NCI-H526 (cell line): ENCODE measurements at regions not wholly inside any gene's neighbourhood (a gene's known extent, or its start where the extent isn't known, plus 50 kb on each side); places are given as distances from the start of the nearest gene placed in this dataset.

Experiments
- DNase-seq, 2 experiments: peaks; one replicate each; lab custom pipeline; 2025; lab: John Stamatoyannopoulos, UW

DNA sequence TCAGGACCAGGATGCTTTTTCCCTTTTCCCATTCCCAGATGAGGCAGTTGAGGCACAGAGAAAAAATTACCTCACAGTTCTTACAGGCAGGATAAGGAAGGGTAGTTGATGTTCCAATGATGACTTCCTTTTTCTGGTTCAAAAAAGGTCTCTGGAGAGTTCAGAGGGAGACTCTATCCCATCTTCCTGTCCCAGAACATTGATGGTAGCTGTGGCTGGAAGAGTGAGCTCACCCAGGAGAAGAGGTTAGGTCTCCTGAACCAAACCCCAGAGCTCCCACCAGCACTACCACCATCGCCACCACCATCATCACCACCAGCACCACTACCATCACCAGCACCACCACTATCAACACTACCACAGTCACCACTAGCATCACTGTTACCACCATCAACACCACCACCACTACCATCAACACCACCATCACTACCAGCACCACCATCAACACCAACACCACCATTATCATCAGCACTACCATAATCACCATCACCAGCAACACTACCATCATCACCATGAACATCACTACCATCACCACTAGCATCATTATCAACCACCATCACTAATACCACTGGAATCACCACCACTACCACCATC is 105.5 kb upstream of the RUNX3 start:
- DNase-seq = no peak

- no peak for DNase-seq
Measured at GRCh38 chr1:25034736-25035522, 104.9 kb upstream of the RUNX3 start.

- no peak for DNase-seq
Measured at GRCh38 chr1:25033828-25034705, 104.0 kb upstream of the RUNX3 start.

DNA sequence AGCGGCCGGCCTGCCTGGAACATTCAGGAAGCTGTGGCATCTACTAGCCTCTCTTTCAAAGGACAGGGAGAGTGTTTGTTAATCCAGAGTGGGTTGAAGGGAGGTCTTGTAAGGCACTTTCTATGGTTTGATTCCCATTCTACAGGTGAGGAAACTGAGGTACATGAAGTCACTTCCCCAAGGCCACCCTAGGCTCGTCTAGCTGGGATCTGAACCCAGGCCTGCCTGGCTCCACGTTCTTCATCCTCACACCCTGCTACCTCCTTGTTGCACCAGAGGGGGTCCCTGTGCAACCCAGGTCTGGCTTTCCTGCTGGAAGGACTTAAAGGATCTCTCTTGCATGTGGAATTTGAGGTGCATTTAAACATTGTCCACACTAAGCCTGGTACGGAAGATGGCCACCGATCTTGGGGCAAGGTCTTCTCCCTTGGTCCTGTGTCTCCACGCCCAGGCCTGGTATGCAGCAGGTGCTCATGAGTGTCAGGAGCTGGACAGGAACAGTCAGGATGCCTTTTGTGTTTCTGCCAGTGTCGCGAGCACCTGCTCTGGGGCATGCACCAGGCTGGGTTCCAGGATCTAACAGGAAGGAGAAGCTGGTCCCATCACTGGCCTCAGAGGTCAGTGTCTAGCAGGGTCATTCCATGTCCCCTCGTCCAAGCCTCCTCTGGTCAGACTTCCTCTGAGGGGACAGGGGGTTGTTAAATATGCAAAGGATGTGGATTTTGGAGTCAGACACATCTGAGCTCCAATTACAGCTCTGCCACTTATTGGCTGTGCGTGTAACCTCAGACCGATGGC is 103.2 kb upstream of the RUNX3 start:
- no peak for DNase-seq

DNA sequence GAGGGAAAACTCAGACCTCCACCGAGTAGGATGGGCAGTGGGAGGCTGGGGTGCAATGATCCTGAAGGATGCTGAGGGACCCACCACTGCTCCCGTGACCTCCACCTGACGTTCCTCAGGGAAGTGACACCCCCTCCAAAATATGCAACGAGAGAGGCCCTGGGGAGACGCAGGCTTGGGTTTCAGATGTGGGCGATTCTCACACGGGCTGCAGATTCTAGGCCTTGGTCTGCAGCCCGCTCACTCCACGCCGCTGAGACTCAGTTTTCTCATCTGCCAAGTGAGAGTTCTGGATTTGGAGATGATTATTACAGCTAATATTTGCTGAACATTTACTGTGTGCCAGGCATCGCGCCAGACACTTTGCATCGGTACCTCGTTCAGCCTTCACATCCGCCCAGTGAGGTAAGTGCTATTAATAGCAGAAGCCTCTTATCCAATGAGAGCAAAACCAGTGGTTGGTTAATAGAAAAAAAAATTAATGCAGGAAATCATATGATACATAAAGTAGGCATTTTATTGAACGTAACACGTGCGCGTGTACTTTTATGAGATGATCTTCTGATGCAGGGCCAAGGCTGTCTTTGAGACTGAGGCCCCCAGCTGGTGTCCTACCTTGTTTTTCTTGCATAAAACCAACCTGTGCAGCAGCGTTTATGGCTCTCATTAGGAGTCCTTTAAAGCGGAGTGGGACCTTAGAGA is 102.0 kb upstream of the RUNX3 start:
- DNase-seq = no peak

- DNase-seq = no peak
Measured at GRCh38 chr1:25031601-25031965, 101.5 kb upstream of the RUNX3 start.

DNA sequence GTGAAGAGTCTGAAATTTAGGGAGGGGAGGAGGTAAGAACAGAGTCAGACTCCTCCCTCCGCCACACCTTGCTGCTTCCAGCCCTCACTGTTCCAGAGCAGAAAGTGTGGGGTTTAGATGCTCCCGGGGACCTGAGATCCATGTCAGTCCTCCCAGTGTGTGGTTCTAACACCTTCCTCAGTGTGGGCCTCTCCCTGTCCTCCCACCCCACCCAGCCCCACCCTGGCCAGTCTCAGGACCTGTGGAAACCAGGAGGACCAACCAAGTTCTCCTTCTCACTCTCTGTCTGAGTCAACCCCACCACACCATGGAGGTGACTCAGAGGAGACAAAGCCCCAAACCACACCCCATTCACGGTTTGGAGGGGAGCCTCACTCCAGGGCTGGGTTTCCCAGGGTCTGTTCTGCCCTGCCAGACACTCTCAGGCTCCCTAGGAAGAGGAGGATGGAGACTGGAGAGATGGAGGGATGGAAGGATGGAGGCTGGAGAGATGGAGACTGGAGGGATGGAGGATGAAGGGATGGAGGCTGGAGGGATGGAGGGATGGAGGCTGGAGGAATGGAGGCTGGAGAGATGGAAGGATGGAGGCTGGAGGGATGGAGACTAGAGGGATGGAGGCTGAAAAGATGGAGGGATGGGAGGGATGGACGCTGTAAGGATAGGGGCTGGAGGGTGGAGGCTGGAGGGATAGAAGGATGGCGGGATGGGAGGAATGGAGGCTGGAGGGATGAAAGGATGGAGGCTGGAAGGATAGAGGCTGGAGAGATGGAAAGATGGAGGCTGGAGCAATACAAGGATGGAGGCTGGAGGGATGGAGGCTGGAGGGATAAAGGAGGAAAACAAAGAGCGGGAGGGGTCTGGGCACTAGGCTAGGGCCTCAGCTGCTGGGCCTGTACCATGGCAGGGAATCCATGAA is 100.9 kb upstream of the RUNX3 start:
- DNase-seq = no peak

DNA sequence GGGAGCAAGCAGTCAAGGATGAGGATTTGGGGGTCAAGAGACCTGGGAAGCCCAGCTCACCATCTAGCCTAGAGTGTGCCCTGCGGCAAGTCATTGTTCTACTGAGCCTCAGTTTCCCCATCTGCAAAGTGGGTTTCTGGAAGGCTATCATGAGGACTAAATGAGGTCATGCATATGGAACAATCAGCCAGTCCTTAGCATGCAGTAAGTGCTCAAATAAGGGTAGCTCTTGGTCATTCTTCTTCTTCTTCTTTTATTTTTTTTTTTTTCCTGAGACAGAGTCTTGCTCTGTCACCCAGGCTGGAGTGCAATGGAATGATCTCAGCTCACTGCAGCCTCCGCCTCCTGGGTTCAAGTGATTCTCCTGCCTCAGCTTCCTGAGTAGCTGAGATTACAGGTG is 99.9 kb upstream of the RUNX3 start:
- no peak for DNase-seq

GRCh38 chr1:25028907-25029599 is 99.0 kb upstream of the RUNX3 start:
- no peak for DNase-seq

DNA sequence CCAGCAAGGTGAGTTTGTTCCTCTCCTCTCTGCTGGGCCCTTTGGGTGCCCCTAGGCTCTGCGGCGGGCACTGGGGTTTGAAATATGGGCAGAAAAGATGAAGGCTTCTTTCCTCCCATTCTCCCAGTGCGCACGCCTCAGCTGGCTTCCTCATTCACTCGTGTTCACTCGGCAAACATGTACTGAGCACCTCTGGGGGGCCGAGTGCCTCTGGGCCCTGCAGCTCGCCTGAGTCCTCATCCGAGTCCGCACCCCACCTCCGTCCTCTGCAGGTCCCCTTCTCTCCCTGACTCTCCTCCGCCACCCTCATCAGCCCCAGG is 98.5 kb upstream of the RUNX3 start:
- no peak for DNase-seq

- no peak for DNase-seq
Measured at GRCh38 chr1:25027822-25028586, 97.9 kb upstream of the RUNX3 start.

- no peak for DNase-seq
Measured at GRCh38 chr1:25026730-25027450, 96.8 kb upstream of the RUNX3 start.

DNA sequence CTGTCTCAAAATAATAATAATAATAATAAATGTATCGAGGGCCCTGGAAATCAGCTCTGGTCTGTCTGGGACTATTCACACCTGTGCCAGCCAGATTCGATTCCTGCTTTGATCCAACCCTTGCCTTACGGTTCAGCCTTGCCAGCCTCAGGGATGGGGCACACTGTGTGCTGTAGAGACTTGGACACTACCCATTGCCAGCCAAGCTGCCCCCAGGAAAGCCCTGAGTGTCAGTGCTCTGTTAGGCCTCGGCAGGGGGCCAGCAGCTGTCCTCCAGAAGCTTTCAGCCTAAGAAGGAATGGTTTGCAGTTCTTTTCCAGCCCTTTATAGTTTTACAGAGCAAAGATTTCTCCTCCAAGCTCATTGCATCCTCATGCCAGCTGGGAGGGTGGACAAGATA is 96.2 kb upstream of the RUNX3 start:
- no peak for DNase-seq

DNA sequence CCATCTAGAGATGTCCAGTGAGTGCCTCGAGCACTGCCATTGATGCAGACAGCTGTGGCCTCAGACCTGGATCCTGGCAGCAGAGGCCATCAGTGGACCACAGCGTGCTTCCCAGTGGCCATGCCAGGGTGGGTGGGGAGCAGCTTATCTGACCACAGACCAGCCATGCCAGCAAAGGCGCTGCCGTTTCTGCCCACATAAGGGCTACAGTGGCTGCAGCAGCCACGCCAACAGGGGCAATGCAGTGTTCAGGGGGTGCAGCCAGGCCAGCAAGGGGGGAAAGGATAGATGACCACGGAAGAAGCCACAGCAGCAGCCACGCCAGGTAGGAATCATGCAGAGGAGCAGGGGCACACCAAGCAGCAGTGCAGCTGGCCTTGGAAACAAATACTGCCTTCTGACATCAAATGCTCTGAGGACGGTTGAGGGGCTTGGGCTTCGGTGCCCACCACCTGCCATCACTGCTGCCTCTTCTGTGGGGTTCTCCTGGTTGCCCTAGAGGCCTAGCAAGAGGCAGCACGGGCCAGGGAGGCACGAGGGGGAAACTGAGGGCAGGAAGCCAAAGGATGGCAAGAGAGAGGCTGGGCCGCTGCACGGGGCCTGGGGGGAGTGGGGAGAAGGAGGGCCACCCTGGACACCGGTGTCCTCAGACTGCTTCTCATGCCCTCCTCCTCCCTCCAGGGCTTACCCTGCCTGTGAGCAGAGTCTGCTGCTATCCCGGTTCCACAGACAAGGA is 94.7 kb upstream of the RUNX3 start:
- DNase-seq = no peak

GRCh38 chr1:25023826-25024225 is 93.8 kb upstream of the RUNX3 start:
- no peak for DNase-seq

DNA sequence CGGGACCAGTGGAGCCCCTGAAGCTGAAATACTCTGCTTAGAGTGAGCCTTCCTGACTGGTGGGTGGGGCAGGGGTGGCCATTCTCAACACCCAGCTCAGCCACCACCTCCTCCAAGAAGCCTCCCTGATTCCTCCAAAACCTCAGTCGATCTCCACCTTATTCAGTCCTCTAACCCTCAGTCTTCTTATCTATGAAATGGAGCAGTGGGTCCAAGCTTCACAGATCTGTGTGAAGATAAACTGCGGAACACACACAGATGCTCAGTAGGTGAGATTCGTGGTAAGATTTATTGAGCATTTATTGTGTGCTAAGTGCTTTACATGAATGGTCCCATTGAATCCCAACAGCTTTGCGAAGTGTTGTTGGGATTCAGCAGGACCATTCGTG is 93.1 kb upstream of the RUNX3 start:
- no peak for DNase-seq

DNA sequence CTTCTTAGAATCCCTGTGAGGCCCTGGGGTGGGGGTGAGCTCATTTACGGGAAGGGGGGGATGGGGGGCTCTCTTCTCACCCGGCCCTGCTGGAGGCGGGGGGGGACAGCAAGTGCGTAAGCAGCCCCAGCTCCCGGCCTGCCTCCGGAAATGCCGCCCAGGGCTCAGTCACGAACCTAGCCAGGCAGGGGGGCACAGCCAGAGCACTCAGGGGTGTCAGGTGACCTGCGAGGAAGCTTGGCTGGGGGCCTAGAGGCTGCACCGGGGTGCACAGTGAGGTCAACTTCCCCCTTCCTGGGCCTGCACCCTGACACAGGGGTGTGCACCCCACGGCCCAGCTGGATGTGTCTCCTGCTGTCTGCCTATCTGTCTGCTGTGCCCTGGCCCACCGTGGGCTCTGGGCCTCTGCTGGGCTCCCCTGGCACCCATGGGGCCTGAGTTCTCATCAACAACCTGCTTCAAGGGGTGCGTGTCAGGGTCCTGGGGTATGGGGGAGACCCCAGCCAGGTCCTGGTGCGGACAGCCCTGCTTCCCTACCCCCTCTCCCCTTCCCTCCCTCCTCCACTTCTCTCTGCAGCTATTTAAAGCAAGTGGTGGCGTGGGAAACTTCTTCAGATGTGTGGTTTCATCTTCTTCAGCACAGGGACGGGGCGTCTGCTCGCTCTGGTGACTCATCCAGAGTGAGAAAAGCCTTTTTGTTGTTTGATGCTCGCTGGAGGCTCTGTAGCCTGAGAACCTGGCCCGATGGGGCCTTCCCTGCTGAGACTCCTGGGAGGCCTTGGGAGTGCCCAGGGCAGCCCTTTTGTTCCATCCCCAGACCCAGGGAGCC is 92.5 kb upstream of the RUNX3 start:
- no peak for DNase-seq
